Stimulated activated CD8-positive, alpha-beta memory T cell treated with anti-CD3 and anti-CD28 coated beads, Interleukin-12 subunit alpha, Interleukin-12 subunit beta, amount 100 ng/mL, for 1 hour (primary cell): ENCODE measurements at regions not wholly inside any gene's neighbourhood (a gene's known extent, or its start where the extent isn't known, plus 50 kb on each side); places are given as distances from the start of the nearest gene placed in this dataset.

Experiments used
- DNase-seq: peaks from one replicate; pipeline ENCODE4 v3.0.0-alpha.2; 2020; ENCODE audit warnings: low read depth

DNA sequence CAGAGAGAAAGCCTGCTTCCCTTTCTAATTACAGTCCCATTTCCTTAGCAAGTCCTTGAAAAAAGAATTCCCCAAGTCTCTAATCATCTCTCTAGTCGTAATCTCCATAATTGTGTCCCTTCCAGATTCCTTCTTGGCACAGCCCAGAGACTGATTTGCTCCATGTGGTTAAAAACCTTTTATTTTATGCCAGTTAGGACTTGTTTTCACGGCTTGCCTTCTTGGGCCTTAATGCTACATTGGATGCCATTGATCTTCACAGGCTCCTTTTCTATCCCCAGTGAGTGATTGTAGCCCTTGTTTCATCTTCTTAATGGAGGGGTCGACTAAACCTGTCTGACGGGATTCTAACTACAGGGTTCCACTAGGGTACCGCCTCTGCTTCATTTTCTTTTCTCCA is 650.6 kb upstream of the ARID1B start:
- DNase-seq = no peak

DNA sequence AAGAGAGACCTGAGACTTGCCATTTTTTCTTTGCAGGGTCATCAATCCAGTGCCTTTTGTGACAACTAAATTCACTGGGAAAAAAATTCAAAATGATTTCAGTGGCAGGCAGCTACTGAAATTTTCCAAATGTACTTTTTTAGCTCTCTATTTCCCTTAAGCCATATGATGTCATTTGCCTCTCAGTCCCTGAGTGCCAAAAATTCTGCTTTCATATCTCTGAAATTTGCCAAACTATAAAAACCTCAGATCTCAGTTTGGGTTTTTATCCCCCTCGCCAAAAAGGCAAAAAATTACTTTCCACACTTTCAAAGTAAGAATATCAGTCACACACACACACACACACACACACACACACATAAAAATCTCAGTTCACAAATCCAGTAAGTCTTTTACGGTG is 651.3 kb upstream of the ARID1B start:
- no peak for DNase-seq

DNA sequence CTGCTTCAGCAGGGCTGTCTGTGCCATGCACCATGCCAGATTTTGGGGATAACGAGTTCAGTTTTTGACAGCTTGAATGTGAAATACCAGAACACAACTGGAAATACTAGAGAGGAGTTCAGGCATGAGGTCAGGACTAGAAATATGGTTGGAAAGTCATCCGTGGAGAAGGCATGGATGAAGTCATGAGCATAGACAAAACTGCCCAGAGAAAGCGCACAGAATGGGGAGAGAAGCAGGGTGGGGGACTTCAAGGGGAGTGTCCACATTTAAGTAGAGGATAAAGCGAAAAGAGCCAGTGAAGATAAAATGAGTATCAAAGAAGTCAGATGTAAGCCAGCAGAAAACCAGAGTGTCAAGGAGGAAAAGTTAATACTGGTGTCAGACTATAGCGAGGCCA is 653.4 kb upstream of the ARID1B start:
- DNase-seq = no peak

DNA sequence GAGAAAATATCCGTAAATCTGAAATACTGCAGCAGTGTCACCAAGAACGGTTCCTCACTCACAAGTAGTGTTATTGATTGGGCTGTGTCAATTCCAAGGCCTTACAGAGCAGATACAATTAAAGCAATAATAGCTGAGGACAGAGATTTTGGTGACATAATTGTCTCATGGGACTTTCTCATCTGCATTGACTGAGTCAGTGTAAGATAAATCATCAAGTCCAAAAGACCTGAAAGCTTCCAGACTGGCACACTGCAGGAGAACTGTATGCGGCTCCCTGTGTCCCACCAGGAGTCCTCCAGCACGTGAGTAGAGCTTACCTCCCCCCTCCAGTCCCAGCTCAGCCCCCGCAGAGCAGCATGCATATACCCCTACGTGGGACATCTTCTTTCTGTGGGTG is 655.2 kb upstream of the ARID1B start:
- no peak for DNase-seq

DNA sequence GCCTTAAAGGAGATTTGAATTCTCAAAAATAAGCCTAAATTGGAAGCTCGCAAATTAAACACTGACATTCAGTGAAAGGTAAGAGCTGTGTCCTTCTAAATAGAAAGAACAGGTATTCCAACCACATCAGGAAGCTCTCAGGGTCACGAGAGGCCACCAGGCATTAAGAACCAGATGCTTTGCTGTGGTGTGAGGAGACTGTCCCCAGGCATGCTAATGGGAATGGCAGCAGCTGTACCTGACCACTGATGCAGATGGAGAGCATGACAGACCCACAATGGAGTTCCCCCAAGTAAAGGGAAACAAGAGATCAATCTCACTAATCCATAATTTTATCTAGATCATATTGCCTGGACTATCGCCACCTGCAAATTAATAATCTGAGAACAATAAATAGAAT is 658.9 kb upstream of the NOX3 start:
- DNase-seq = no peak

DNA sequence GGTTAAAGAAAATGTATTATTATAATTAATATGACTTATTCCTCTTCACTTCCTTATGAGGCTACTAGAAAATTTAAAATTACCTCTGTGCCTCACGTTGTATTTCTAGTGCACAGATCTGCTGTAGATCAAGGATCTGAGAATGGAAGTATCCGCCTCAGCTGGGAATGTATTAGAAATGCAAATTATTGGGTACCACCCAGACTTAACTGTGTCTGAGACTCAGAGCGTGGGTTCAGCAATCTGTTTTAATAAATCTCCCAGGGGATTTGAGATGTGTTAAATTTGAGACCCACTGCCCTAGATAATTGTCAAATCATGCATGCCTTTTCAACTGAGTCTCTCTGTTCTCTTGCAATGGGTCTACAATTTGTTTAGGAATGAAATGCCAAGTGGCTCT is 658.0 kb upstream of the NOX3 start:
- DNase-seq = no peak

DNA sequence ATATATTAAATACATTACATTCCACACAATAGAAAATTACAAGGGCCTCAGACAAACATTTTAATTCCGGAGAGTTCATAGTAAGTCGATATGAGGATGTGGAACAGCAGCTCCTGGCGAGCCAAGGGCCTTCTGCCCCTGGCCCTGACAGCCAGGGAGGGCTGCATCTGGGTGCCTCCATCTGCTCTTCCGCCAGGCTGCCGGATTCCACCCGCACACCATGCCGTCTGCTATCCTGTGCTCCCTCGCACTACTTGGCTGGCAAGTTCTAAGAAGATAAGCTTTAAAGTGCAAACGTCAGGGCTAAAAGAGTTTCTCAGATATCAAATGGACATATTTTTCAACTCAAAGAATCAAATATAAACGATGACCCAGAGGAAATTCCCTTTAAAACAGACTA is 656.3 kb upstream of the NOX3 start:
- DNase-seq = no peak

DNA sequence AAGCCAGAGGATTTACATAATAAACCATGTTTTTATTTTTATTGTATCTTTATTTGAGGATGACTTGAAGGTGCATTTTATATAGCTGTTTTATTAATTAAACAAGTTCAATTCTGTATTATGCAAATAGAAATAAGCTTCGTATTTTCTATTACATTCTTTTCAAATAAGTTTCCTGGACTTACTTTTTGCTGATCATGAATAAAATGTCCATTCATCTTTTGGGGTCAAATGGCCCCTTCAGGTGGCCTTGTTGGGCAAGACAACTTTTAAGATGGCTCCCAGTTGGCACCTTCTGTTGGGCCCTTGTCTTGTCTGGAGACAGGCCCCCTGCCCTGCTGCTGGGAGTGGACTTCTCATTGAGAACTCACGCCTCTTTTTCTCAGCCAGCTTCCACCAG is 654.6 kb upstream of the NOX3 start:
- DNase-seq = no peak

DNA sequence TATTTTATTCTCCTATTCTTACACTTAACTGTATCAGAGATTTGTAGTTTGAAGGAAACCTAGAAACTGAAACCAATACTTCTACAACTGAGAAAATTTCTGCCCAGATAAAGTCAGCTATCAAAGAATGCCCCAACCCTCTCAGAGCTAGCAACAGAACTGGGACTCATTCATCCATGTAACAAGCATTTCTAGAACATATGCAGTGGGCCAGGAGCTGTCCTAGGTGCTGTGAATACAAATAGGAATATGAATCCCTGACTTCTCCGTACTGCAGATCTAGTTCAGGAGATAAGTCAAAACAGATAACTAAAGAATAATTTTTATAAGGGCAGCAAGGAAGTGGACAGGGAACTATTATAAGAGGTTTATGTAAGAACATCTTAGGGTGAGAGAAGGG is 654.1 kb upstream of the NOX3 start:
- DNase-seq = no peak

DNA sequence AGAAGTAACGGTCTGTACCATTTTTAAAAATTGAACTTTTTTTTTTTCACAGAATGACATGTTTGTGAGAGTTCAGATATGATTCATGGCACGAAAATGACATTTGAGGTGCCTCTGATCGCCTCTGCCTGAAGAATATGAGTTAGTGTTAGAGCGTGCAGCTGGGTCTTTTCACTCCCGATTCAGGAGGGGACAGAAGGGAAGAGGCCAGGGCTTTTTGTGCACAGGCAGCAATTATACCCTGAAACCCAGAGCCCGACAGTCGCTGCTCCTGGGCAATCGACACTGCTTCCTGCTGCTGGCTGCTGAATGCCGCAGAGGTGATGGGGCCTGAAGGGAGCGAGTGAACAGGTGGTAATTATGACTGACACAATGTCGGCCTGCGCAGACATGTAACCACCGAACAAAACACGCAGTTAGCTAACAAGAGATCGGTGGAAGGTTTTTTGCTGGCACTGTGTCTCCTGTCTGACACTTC is 652.0 kb upstream of the NOX3 start:
- no peak for DNase-seq

DNA sequence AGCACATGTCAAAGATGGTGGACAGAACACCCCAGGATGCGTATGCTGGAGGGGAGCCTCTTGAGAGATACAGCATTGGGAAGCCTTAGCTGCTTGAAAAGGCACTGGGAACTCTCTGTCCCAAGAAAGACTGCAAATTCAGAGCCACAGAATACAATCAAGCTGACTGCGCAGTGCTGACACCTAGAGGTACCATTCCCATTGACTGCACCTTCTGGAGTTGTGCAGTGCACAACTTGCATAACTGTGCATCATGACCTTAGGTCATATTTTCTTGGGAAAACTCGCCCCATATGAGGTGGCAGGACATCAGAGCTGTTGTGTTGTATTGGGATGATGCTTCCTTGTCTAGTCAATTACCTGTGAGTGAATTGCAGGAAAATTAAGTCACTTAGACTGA is 646.5 kb upstream of the NOX3 start:
- no peak for DNase-seq

DNA sequence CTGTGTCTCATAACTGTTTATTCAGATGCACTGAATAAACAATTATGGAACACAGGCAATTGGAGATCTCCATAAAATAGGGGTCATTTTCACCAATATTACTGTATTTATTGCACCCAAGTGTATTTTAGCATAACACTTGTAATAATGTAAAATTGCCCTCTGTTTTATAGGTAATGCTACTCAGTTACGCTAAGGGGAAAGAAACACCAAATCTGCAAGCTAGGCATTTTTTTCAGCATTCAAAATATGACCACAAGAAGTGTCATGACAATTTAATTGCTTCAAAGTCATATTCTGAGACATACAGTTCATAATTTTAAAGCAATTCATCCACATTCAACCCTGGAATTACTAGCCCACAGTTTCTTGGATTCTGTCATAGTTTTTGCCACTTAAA is 643.2 kb upstream of the NOX3 start:
- no peak for DNase-seq

DNA sequence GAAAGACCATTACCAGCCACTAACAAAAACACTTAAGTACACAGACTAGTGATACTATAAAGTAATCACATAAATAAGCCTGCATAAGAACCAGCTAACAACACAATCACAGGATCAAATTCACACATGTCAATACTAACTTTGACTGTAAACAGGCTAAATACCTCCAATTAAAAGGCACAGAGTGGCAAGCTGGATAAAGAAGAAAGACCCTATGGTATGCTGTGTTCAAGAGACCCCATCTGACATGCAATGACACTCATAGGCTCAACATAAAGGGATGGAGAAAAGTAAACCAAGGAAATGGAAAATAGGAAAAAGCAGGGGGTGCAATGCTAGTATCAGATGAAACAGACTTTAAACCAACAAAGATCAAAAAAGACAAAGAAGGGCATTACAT is 631.8 kb upstream of the NOX3 start:
- DNase-seq = no peak

DNA sequence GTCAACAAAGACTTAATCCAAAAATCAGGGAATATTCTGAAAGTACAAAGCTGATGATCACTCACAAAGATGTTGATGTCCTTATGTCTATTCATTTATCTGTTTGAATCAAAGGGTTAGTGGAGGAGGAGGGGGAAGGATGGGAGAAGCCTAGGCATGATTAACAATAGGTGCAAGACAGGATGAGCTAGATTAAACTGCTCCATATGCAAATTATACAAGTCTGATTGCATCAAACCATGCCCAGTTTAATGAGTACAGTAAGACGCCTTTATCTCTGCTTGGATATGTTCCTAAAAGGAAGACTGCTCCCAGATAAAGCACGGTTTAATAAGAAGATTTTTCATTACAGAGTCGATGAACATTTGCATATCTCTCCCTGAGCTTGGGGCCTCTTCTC is 626.4 kb upstream of the NOX3 start:
- DNase-seq = no peak

DNA sequence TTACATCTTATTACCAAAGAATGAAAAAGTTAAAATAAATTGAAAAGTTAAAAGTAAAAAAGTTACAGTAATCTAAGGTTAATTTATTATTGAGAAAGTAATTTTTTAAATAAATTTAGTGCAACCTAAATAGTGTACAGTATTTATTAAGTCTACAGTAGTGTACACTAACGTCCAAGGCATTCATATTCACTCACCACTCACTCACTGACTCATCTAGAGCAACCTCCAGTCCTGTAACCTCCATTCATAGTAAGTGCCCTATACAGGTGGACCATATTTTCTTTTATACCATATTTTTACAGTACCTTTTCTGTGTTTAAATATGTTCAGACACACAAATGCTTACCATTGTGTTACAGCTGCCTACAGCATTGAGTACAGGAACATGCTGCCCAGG is 624.7 kb upstream of the NOX3 start:
- no peak for DNase-seq

DNA sequence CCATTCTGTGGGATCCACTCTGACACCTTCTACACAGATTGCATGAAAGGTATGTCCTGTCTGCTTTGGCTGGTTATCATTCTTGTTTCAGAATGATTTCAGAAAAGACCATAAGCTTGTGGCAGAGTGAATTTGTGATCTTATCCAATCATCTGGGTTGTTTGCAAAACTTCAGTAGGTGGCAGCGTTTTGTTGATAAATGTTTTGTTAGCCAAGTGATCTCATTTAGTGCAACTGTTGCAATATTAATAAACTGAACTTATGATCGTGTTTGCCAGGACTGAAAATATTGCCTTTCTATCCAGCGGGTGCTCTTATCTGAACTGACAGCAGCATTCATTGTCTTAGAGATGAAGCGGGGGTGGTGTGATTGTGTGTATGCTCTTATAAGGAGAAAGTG is 613.2 kb upstream of the NOX3 start:
- DNase-seq = no peak

DNA sequence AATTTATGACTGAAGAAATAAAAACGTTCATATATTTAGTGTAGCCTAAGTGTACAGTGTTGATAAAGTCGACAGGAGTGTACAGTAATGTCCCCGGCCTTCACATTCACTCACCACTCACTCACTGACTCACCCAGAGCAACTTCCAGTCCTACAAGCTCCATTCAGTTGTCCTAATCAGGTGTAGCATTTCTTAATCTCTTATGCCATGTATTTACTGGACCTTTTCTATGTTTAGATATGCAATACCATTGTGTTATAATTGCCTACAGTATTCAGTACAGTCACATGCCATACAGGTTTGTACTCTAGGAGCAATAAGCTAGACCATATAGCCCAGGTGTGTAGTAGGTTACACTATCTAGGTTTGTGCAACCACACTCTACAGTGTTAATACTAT is 610.2 kb upstream of the NOX3 start:
- DNase-seq = no peak

DNA sequence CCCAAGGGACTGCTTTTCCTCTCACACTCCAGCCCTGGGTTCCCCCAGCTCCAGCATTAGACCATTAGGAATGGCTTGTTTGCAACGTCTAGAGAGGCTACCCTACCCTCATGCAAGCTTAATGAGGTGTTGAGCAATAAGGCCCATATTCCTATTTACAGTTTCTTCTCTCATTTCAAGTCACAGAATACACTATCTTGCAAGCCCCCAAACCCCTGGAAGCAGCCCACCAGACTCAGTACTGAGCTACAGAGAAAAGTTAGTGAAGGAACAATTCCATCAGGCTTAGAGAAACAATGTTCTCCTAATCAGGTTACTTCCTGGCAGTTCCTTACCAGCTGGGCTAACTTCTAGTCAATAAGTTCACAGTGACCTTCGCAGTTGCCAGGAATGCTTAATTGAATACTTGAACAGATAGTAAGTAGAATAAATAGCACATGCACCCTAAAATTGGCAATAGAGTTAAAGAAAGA is 606.5 kb upstream of the NOX3 start:
- no peak for DNase-seq

DNA sequence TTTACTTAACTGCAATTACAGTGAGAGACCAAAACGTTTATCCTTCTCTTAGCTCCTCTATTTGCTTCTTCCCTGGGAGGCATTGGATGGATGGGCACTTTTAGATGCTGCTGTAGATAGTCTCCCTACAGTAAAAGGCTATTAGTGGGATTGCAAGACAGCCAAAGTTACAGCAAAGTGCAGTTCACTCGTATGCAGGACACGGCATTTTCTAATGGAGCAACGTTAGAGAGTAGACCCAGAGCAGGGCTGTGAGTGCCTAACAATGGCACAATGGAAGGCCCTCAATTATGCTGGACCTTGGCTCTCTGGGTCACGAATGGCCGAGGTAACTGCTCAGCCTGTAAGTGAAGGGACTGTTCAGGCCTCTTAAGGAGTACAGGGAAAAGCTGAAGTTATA is 605.8 kb upstream of the NOX3 start:
- no peak for DNase-seq

DNA sequence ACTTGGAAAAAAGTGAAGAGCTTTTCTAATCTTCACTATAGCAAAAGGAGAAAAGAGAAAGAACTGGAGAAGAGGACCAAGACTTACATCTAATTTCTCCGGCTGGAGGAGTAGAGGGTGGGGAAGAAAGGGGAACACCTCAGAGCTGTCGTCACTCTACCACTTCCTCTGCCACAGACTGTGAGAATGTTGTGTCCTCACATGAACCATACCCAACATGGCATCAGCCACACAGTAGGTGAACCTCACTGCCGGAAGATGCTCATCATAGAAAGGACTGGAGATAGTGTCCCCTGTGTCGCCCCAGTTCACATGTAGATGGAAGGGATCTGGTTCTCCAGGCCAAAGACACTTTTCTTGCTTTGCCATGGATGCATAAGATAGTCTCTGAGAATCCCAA is 604.4 kb upstream of the NOX3 start:
- no peak for DNase-seq

DNA sequence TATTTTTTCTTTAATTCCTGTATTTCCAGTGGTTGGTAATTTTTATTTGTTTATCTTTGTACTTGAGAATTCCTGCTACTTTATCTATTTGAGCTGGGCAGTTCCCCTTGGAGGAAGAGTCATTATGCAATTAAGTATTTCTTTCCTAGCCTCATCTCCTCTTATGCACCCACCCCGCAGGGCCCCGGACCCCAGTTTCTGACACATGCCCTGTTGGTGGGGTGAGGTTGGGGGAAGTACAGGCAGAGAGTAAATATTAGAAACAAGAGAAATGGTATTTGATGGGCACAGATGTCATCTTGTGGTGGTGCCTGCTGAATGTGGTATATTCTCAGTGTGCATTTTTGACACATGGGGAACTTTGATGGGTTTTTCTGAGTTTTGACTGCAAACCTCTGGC is 602.7 kb upstream of the NOX3 start:
- DNase-seq = no peak

DNA sequence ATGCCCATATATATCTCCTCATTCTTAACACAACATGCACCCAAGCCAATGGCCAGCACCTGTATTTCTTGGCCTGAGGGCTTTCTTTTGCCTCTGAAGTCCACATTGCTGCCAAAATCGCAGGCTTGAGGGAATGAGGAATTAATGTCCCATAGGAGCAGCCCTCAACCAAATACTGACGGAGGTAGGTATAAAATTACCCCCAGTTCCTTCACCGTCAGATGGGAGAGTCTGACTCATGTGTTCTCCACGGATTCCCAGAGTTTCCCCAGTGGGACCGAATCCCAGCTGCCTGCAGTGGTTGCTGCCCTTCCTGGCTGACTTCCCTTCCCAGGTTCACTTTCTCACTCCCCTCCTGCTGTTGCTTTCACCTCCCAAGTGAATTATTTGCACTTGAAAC is 602.2 kb upstream of the NOX3 start:
- no peak for DNase-seq

DNA sequence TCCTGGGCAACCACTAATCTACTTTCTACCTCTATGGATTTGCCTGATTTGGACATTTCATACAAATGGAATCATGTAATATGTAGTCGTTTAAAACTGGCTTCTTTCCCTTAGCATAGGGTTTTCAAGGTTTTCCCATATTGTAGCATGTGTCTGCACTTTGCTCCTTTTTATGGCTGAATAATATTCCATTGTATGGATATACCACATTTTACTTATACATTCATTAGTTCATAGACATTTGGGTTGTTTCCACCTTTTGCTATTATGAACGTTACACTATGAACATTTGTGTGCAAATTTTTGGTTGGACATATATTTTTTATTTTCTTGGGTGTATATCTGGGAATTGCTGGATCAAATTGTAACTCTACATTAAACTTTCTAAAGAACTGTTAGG is 600.4 kb upstream of the NOX3 start:
- no peak for DNase-seq

DNA sequence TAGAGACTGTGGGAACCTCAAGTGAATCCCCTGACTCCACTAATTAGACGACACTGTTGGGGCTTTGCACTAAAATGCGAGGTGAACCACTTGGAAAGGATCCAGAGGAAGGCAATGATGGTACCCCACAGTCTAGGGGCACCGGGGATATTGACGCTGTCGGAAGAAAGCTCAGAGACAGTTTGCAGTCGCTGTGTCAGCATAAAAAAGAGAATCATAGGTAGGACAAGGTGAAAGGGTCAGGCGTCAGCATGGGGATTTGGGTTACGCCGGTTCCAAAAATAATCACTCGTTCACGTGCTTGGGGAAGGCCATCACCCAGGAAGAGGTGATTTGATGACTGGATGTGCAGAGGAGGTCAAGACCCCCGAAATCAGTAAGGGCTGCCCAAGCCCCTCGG is 598.0 kb upstream of the NOX3 start:
- DNase-seq = no peak

DNA sequence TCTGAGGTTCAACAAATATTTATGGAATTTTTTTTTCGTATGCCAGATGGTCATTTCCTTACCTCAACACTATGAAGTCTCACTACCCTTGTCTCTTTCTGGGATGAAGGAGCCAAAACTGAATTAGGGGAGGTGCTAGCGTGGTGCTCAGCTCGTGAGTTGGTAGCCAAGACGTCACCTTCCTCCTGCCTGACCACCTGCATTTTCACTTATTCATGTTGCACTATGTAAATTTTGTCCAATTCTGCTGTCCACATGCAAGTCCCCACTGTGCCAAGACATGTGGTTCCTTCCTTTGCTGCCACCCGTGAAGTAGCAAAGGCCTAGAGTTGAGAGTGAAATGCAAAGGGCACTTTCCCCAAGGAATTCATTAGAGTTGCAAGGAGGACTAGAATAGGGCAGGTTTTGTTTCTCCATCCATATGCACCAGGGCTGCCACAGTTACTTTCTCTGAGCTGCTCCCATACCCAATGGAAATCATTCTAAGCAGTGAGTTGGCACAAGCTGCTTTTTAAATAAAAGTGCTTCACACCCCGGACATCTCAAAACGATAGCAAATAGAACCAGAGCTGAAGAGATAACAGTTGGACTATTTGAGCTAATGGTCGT is 591.3 kb upstream of the NOX3 start:
- no peak for DNase-seq
